ENCODE measurements at regions not wholly inside any gene's neighbourhood (a gene's known extent, or its start where the extent isn't known, plus 50 kb on each side); places are given as distances from the start of the nearest gene placed in this dataset.
"Not testable (repeated sequence)": the region's sequence is repeated elsewhere in the genome, so short reads cannot be mapped to it uniquely, and the experiment has no call there.

DNA sequence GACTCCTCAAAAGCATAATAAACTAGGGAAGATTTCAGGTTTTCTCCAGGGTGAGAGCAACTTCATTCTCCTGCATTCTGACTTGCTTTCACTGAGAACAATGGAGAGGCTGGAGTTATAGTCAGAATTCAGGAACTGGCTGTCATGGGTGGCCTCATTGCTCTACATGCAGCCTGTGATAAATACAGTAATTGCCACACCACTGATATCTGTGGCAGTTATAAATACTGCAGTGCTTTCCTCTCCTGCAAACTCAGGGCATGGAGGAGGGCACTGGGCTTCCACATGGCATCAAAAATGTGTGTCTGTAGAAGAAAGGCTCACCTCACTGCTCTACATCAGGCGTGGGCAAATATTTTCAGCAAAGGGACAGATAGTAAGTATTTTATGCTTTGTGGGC lies 510.2 kb downstream of the ZNF516 start:
- DNase-seq, result no peak

- DNase-seq, result no peak
Observed at GRCh38 chr18:75981102-75981501, 513.9 kb downstream of the ZNF516 start.

DNA sequence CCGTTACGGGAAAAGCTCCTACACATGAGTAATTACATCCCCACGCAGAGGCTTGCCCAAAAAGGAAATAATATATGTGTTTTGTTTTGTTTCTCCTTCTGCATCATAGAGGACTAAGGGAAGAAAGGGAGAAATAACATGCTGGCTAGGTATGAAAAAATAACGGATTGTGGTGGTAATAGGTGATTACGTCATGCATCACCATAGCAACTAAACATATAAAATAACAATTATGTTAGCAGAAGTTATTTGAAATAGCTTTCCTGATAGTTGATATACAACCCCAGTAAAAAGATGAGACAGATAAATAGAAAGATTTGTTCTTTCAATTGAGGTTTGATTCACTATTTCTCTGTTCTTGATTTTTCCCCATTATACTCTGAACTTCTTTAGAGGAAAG lies 518.0 kb downstream of the ZNF516 start:
- DNase-seq, result peak; percentile 9

- DNase-seq, result no peak
Observed at GRCh38 chr18:75970212-75970611, 524.8 kb downstream of the ZNF516 start.

DNA sequence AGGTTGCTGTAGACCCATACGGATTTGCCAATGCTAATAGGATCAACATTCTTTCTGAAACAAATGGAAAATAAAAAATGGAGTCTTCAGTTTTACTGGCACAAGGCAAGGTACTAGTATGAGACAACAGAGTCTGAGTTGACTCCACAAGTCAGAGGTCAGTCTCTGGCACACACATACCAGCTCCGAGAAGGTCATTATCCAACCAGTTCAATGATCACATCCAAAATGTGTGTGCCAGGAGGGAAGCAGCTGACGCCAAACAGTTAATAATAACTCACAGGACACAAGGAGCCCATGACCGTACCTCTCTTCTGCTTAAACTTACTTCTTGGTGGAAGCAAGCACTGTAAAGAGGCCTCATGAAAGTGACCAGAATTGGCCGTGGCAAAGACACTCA lies 528.6 kb downstream of the ZNF516 start:
- DNase-seq, result no peak

DNA sequence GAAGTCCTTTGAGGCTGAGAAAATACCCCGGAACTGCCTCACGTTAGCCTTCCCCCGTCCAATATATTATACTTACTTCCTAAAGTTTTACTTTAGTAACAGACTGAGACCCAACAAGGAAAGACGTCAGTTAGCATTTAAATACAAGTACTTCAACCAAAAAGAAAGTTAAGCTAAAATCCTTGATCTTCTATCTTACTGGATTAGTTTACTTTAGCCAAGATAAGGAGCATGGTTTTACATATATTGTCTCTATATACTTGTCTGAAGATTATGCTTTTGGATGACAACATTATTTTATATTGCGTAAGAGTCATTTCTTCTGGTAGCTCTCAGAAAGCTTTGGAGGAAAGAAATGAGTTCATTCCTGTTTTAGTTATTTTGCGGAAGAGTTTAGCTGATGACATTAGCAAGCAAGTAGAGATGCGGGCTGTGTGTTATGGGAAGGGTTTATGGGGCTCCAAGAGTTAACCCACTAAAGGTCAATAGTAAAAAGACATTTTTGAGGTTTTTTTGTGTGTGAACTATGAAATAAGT lies 532.9 kb downstream of the ZNF516 start:
- no peak for DNase-seq

- DNase-seq, result not testable (repeated sequence)
Observed at GRCh38 chr18:75960356-75960755, 532.9 kb upstream of the SMIM21 start.

- DNase-seq, result no peak
Observed at GRCh38 chr18:75959150-75959549, 531.6 kb upstream of the SMIM21 start.

- no peak for DNase-seq
Observed at GRCh38 chr18:75958683-75959082, 531.2 kb upstream of the SMIM21 start.

- no peak for DNase-seq
Observed at GRCh38 chr18:75945265-75945933, 517.9 kb upstream of the SMIM21 start.

DNA sequence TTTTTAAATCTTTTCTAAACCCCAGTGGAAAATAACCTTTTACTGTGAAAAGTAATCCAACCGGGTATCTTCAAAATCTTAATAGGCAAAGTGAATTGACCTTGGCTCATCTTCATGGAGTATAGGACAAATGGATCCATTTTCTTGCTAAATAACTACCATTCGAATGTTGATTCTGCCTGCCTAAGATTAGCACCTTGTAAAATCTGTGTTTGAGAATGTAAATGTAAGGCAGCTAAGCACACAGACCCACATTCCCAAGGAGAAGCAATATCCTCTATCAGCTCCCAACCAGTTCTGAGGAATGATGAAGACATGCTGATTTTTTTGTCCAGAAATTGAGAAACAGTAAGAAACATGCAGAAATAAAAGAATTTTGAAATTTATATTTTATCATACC lies 509.8 kb upstream of the SMIM21 start:
- no peak for DNase-seq

DNA sequence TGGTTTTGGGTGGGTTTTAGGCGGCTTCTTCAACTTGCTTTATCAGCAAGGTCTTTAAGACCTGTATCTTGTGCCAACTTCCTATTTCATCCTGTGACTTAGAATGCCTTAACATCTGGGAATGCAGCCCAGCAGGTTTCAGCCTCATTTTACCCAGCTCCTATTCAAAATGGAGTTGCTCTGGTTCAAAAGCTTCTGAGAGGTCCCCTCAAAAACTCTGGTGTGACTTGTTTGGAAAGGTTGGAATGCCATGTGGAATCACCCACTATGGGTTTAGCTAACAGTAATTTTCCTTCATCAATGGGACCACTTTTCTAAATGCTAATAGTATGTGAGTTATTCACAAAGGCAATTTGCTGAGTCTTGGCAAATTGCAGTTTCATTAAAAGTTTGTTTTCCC lies 509.4 kb upstream of the SMIM21 start:
- DNase-seq, result no peak

DNA sequence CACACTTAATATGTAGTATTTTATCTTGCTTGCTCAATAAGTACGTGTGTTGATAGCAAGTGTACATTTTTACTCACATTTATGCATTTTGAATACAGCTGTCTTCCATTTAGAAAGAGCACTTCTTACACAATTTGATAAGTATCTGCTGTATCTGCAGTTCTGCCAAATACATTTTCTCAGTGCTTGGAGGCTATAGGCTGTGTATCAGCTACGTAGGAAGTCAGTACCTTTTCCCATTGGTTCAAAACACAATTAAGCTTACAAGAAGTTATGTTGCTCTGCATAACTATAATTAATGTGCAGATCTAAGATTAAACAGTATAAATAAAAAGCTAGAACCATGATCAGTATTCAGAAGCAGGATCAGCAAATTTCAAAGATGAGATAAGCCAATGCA lies 503.6 kb upstream of the SMIM21 start:
- no peak for DNase-seq

- DNase-seq, result no peak
Observed at GRCh38 chr18:75928706-75929105, 501.2 kb upstream of the SMIM21 start.

- DNase-seq, result no peak
Observed at GRCh38 chr18:75927791-75928190, 500.3 kb upstream of the SMIM21 start.

- no peak for DNase-seq
Observed at GRCh38 chr18:75926811-75927210, 499.3 kb upstream of the SMIM21 start.

GRCh38 chr18:75923169-75923568 lies 495.7 kb upstream of the SMIM21 start:
- peak; percentile 43 for DNase-seq

DNA sequence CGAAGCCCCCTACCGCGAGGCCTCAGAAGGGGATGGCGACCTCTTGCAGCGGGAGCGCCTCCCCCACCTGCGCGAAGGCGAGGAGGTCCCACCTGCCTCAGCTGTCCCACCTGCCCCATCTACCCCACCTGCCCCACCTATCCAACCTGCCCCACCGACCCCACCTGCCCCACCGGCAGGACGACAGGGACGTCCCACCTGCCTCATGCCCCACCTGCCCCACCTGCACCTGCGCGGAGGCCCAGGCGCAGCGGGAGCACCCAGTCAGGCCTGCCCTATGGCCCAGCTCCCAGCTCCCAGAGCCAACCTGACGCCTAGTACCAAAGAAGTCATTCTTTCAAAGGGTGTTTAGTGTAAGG lies 489.1 kb upstream of the SMIM21 start:
- no peak for DNase-seq

GRCh38 chr18:75915941-75916623 lies 488.6 kb upstream of the SMIM21 start:
- no peak for DNase-seq

DNA sequence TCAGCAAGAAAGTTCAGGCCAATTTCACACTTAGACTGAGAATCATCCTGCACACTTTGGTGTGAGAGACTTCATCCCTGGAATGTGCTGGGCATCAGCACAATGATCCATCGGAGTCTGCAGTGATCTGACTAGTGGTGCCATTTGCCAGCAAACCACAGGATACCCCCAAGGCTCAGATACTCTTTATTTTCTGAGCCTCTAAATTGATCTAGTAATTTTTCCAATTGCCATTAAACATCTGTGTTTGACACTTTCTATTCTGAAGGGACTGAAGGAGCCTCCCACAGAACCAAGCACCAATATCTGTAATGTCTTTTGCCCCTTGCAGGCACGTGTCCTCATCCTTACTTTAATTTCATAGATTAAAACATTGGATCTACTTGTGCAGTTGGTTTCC lies 485.3 kb upstream of the SMIM21 start:
- no peak for DNase-seq

DNA sequence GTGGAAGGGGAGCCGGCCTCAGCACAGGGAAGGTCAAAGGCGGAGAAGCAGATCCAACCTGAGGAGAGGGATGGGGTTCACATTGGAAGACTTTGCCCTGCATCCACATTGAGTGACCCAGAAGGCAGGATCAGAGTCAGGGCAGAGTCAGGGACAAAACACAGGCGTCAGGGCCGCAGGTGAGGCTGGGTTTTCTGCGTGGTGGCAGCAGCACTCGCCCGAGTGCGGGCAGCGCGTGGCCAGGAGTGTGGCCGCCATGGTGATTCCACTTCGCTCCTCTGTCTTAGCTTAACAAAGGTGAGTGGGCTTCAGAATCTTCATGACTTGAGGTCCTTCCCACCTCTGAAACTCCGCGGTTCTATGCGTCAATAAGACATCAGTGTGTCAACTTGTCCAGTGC lies 476.9 kb upstream of the SMIM21 start:
- DNase-seq, result no peak

DNA sequence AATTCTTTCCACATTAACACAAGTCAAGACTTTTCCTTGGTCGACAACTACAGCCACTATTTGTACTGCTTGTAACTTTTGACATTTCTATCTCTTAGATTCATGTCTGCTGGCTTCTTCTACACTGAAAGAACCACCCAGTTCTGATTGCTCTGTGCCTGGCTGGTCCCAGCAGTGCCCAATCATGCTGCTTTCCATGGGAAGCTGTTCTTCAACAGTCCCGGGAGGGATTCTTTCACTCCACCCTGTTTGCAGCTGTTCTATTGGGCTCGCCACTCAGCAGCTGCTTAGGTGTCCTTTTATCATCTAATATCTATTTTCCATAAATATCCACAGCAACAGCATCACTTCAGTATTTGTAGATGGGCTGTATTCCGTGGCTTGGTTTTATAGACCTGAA lies 471.1 kb upstream of the SMIM21 start:
- DNase-seq, result no peak

DNA sequence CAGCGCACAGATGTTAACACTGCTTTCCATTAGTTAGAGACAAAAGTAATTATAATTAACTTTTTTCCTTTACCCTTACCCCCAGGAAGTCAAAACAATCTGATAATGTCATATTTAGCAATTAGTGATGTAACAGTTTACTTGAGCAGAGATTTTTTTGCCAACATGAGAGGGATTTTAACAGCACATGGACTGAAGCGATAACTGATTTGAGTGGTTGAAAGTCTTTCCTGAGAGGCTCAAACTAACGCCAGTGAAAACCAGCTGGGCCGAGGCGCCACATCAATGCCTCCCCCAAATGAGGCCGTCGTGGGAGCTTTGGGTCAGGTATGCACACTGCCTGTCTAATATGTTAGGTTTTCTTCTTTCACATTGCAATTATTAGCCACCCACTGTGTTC lies 469.9 kb upstream of the SMIM21 start:
- DNase-seq, result no peak

DNA sequence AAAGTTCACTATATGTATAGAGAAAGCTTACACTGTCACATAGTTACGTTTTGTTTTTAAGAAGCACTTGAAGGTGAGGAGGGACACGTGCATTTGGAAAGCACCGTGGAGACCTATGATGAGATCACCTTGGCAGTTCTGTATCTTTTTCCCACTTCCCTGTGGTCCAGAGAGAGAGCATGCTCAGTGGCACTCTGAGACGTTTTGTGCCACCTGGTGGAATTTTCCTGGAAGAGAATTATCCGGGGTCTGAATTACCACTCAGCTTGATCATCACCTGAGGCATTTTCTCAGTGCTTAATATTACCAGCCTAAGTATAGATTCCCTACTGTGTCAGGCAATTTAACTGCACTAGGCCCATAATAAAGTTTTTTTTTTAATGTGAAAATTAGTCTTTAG lies 469.4 kb upstream of the SMIM21 start:
- peak; percentile 1 for DNase-seq

- no peak for DNase-seq
Observed at GRCh38 chr18:75895135-75895534, 467.6 kb upstream of the SMIM21 start.
